NCI-H1105 treated with DMSO at 0.1 percent for 48 hours (cell line): ENCODE measurements at regions not wholly inside any gene's neighbourhood (a gene's known extent, or its start where the extent isn't known, plus 50 kb on each side); places are given as distances from the start of the nearest gene placed in this dataset.

Experiments
- DNase-seq: peaks from one replicate; lab custom pipeline; 2025; lab: John Stamatoyannopoulos, UW

DNA sequence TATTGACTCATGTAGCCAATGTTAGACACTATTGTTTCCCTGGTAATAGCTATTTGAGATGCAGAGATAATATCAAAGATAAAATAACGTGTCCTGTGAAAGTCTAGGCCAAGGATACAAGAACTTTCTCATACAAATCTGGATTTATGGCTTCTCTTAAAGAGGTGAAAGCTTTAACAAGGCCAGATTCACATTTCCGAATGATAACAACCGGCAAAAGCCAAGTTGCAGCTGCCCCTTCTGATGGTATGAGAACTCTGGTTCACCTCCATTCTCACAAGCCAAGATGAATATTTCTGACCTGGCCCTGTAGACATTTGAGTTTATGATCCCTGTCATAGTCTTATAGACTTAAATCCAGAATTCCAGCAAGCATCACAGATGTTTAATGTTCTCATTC lies 230.4 kb upstream of the ZC3H12C start:
- no peak for DNase-seq

DNA sequence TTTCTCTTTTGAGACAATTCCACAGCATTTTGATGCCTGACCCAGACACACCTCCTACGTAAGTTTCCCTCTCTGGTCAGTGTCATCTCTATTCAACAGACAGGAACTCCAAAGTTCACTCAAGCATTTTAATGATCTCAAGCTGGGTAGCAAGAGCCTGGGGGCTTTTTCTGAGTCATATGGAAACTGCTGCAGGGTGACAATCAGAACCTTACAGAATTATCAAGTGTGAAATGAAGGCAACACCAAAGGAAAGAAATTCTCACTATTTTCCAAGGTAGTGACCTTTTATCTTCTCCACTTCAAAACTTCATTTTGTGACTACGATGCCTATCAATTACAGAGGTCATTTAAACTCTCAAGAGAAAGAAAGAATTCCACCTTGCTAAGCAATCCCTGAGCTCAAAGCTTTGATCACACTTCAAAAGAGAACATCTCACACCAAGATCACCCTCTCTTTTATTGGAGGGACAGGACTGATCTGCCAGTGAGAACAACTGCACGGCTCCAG lies 229.0 kb upstream of the ZC3H12C start:
- no peak for DNase-seq

DNA sequence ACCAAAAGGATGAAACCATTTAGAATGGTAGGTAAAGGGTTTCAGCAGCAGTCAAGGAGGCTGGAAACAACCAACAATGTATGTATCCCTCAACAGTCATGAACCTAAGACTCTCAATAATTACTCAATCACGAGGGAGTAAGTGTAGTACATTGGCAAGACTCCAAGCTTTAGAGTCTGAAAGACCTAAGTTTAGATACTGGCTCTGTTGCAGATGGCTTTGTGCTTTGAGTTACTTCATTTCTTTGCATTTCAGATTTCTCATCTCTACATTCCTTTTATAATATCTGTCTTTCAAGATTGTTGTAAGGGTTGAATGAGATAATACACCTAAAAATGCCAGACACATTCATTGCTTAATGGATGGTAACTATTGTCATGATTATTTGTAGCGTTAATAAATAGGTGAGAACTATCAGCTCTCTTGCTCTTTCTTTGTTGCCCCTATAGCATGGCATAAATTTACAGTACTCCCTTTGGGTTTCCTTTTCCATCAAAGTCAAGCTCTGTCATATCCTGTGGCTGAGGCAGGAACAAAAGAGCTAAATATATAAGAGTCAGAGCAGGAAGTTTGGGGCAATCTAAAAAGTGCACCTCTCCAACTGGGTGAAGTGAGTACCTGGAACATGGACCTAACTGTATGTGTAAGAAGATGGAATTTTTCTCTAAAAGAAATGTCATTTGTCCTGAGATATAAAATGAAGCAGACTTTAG lies 228.2 kb upstream of the ZC3H12C start:
- peak; percentile 54 for DNase-seq

GRCh38 chr11:109865548-109866186 lies 227.5 kb upstream of the ZC3H12C start:
- DNase-seq = peak; percentile 14

- DNase-seq = no peak
These were observed 225.4 kb upstream of the ZC3H12C start for GRCh38 chr11:109867784-109868183.

DNA sequence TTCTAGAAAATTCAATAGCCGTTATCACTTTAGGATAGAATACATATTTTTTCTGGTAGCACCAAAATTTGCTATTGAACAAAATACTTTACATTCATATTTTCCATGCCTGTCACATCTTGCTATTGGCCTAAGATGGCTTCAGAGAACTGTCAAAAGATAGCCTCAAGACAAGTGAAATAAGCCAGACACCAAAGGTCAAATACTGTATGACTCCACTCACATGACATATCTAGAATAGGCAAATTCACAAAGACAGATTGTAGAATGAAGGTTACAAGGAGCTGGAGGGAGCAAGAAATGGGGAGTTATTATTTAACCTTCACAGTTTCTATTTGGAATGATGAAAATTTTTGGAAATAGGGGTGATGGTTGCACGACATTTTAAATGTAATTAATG lies 223.7 kb upstream of the ZC3H12C start:
- DNase-seq = no peak

- DNase-seq = no peak
These were observed 222.9 kb upstream of the ZC3H12C start for GRCh38 chr11:109870297-109870696.

GRCh38 chr11:109877043-109877442 lies 216.1 kb upstream of the ZC3H12C start:
- no peak for DNase-seq

DNA sequence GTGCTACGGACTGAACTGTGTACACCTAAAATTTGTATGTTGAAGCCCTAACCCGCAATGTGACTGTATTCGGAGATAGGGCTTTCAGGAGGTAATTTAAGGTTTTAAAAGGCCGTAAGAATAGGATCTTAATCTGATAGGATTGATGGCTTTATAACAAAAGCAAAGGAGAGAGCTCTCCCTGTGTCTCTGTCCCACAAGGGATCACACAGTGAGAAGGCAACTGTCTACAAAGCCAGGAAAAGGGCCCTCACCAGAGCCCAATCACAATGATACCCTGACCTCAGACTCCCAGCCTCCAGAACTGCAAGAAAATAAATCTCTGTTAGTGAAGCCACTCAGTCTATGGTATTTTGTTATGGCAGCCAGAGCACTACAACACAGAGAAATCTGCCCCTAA lies 208.7 kb upstream of the ZC3H12C start:
- DNase-seq = no peak

DNA sequence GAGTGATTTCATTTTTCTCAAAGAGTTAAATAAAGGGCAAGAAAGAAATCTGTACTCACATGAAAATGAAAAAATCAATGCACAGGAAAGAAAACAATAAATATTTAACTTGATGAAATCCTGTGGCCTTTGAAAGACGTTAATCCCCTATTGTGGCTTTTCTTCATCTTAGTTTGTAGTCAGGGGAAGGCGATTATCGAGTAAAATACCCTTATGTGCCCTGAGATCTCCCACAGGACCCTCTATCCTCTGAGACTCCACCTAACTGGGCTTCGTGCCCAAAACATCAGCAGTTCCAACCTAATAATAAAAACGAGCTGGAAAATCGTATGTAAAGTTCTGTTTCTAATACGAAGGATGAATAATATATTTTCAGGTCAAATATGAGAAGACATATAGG lies 208.2 kb upstream of the ZC3H12C start:
- no peak for DNase-seq

DNA sequence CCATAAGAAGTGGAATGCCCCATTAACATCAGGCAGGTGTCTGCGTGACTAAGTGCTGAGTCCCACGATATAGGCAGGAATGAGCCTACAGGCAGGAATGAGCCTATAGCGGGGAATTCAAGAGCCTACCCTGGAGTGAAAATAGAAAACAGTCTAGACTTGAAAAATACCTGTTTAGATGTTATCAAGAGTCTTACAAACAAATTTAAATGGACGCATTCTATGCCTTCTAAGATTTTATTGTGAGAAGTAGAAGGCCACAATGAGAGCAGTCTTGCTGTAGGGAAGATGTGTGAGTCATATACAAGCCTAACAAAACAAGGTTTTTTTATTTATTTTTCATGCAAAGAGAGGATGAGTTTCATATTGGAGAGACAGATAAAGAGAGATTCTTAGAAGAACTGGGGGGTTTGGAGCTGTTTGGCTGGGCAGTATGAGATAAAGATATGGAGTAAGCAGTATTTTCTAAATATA lies 200.8 kb upstream of the ZC3H12C start:
- DNase-seq = no peak

DNA sequence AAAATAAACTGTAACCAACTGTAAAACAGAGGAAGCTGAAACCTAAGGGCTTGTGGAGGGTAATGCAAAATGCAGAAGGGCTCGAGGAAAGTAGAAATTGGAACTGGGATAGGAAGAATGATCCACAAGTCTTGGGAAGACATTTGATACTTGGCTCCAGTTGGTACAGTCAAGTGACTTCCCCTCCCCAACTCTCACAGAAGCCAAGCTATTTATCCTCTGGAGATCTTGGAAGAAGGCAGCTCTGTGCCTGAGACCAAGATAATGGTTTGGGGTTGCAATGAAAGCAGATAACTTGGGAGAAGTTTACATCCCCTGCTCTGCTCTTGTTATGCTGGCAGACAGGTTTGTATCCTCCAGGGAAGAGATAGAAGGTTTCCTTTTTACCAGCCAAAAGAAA lies 198.9 kb upstream of the ZC3H12C start:
- no peak for DNase-seq

DNA sequence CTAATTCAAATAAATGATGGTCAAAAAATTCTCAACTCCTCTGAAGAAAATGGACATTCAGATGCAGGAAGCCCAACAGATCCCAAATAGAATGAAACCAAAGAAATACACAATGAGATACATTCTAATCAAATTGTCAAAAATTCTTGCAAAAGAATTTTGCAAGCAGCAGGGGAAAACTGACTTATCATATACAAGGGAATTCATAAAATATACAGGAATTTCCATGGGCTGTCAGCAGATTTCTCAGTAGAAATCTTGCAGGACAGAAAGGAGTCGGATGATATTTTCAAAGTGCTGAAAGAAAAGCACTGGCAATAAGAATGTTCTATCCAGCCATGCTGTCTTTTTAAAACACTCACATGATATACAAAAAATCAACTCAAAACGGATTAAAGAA lies 194.6 kb upstream of the ZC3H12C start:
- DNase-seq = no peak

GRCh38 chr11:109902764-109903433 lies 190.3 kb upstream of the ZC3H12C start:
- no peak for DNase-seq

DNA sequence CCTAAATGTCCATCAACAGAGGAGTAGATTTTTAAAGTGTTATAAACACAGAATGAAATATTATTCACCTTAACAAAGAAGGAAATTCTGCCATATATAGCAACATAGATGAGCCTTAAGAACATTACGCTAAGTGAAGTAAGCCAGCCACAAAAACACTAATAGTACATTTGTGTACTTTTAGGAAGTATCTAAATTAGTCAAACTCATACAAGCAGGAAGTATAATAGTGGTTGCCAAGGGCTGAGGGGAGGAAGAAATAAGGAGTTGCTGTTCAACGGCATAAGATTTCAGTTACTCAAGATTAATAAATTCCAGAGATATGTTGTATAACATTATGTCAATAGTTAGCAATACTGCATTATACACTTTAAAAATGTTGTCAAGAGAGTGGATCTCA lies 181.7 kb upstream of the ZC3H12C start:
- DNase-seq = no peak

GRCh38 chr11:109914038-109914437 lies 179.2 kb upstream of the ZC3H12C start:
- no peak for DNase-seq

DNA sequence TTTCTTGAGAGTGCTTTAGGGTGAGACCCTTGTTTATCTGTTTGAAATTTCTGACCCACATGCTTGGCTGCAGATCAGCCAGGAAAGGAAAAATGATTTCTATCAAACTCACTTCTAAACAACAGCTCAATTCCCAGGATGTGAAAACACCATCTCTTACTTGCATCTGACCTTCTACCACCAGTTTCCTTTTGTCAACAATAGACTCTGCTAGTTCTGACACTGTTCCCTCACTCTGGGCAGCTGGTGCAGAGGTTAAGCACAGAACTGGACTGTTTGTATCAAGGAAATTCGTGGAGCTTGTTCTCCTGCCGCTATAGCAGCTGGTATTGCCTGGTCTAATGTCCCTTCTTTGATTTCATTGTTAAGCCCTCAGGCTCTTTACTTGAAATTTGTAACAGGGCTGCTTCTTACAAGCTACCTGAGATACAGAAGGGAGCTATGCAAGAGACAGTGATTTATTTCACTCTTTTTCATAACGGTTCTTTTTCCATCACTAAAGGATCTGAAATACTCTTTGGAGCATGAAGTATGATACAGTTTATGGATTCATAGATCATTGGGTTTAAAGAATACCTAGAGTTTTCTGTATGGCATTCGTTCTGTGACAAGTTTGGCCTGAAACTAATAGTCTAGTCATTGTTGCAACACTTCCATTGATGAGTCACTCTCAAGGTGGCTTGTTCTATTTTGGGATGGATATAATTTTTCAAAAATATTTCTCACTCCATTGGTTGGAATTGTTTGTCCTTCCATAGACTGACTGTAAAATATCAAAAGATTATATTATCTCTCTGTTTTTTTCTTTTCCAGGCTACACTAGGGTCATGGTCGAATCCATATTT lies 178.2 kb upstream of the ZC3H12C start:
- no peak for DNase-seq

GRCh38 chr11:109926941-109927340 lies 166.3 kb upstream of the ZC3H12C start:
- no peak for DNase-seq

GRCh38 chr11:109929308-109929707 lies 163.9 kb upstream of the ZC3H12C start:
- no peak for DNase-seq

DNA sequence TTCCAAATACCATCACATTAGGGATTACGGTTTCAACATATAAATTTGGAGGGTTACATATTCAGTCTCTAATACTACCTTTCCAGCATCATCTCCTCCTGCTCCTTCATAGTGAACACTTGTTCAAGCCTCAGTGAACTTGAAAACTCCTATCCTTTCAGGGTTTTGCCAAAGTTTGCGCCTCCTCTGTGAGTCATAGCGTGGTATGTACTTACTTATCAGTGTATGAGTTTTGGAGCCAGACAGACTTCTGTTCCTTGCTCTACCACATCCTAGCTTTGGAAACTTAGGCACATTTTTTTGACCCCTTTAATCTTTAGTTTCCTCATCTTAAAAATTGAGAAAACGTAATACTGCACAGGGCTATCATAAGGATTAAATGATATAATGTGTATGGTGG lies 160.1 kb upstream of the ZC3H12C start:
- no peak for DNase-seq

GRCh38 chr11:109934151-109934550 lies 159.0 kb upstream of the ZC3H12C start:
- DNase-seq = no peak

DNA sequence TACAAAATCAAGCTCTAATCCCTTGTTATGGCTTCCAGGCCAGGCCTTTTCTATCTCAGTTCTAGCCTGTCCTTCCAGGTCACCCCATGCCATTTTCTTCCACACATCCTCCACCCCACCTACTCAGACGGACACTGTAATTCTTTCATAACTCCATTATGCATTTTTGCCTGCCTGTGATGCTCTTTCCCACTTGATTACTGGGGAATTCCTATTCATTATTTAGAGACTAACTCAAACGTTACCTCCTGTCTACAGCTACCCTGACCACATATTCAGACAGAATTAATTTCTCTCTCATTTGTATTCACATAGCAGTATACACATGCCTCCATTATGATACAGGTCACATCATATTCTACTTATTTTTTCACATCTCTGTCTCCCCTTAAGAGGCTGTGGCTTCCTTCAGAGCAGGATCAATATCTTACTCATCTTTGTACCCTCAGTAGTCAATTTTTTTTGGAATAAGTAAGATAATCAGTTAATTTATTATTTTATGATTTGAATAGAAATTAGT lies 156.5 kb upstream of the ZC3H12C start:
- DNase-seq = no peak
